Duodenal mucosa (tissue), 2 donors: ENCODE measurements at regions not wholly inside any gene's neighbourhood (a gene's known extent, or its start where the extent isn't known, plus 50 kb on each side); places are given as distances from the start of the nearest gene placed in this dataset.

Experiments
- H3K27ac ChIP-seq: one replicate; pipeline ENCODE4 v1.7.0; 2013; ENCODE audit warnings: low read depth, low read length
- H3K27me3 ChIP-seq, 2 donors: one replicate each; pipeline ENCODE4 v1.7.0; 2013; ENCODE audit warnings: low read length in 2 of 2, control low read depth in 1 of 2; ENCODE audit not compliant: insufficient read depth in 2 of 2, control insufficient read depth in 1 of 2
- H3K36me3 ChIP-seq, 2 donors: one replicate each; pipeline ENCODE4 v1.7.0; 2013; ENCODE audit warnings: low read length in 2 of 2, control low read depth in 1 of 2; ENCODE audit not compliant: insufficient read depth in 2 of 2, control insufficient read depth in 1 of 2
- H3K4me1 ChIP-seq, 2 donors: one replicate each; pipeline ENCODE4 v1.7.0; 2013; ENCODE audit warnings: low read length in 2 of 2, control low read depth in 1 of 2; ENCODE audit not compliant: insufficient read depth in 2 of 2, control insufficient read depth in 1 of 2
- H3K4me3 ChIP-seq, 2 donors: one replicate each; pipeline ENCODE4 v1.7.0; 2013; ENCODE audit warnings: low read length in 2 of 2, low read depth in 1 of 2
- H3K9ac ChIP-seq, 2 donors: one replicate each; pipeline ENCODE4 v1.7.0; 2013; ENCODE audit warnings: low read length in 2 of 2, low read depth in 1 of 2
- H3K9me3 ChIP-seq, 2 donors: one replicate each; pipeline ENCODE4 v1.7.0; 2013; ENCODE audit warnings: low read length in 2 of 2, control low read depth in 1 of 2; ENCODE audit not compliant: control insufficient read depth in 1 of 2

DNA sequence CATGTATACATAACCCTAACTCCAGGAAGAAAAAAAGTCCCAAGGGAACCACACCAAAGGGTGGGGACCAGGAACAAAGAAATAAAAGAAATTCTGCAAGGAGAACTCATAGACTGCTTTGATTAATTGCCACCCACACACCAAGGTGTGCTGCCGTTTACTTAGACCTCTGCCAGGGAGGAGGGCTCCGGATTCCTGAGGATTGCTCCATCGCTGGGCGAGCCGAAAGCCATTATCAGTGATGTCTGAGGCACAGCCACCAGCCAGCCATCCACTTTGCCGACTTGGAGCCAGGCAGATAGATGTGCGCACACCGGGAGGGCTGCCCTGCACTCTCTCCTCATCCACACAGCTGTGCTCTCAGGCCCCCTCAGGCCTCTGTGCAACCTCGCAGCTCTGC, 272.7 kb upstream of the FOXQ1 start:
- H3K9ac ChIP-seq: no peak overlapping the region
- H3K27ac ChIP-seq: no peak overlapping the region
- no peaks in the 10 kb centered on the region for H3K27me3 ChIP-seq
- H3K36me3 ChIP-seq: no peaks in the 10 kb centered on the region
- no peak overlapping the region for H3K4me3 ChIP-seq
- H3K4me1 ChIP-seq: peaks cover 5 to 12% of the 10 kb centered on the region in 2 donors
- H3K9me3 ChIP-seq: no peaks in the 10 kb centered on the region

DNA sequence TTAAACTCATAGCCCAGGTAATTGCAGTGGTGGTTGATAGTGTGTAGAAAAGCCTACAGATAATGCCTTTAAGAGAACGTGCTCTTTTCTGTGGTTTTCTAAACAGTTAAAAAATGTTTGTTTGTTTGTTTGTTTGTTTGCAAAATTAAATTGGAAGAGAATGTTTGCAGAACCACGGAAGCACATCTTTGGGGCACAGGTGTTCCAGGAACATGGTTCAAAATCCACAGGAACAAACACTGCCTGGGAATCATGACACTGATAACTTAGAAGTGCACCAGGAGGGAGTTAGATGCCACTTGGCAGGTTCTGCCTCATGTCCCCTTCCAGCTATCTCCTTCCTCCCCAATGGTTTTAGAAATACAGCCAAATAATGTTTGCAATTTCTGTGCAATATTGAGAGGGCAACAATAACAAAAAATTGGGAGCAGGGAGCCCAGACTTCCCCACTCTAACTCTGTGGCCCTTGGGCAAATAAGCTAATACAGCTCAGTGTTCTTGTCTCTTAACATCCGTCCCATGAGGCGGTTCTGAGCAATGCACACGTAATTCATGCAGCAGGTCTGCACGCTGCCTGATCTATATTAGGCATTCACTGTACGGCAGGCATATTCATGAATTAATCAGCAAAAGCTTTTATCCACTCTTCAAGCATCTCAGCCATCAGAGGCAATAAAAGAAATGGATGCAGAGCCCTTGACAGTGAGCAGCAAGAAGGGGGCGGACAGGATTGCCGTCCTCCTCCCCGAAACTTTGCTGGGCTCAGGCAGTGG, 274.3 kb upstream of the FOXQ1 start:
- Histone ChIP-seq H3K4me3 (no peak overlapping the region), H3K4me1 (peaks cover 0 to 12% of the 10 kb centered on the region in 2 donors), H3K9ac (no peak overlapping the region), H3K9me3 (no peaks in the 10 kb centered on the region), H3K27me3 (no peaks in the 10 kb centered on the region), H3K27ac (no peak overlapping the region), H3K36me3 (no peaks in the 10 kb centered on the region)

DNA sequence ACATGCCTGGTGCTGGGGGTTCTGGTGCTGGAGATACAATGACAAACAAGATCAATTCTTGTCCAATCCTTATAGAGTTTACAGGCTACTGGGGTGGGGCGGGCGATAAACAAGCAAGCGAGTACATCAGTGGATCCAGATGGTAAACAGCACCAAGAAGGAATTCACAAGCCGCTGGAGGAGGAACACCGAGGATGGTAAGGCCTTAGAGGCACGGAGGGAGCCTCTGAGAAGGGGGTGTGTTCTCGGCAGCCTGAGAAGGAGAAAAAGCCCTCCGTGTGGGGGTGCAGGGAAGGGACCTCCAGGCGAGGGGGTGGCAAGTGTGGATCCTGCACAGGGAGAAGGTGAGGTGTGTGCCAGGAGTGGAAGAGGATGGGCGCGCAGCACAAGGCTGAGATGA, 276.5 kb upstream of the FOXQ1 start:
- no peak overlapping the region for H3K9ac ChIP-seq
- H3K9me3 ChIP-seq: no peaks in the 10 kb centered on the region
- H3K4me1 ChIP-seq: peaks cover 0 to 12% of the 10 kb centered on the region in 2 donors
- H3K27me3 ChIP-seq: no peaks in the 10 kb centered on the region
- H3K4me3 ChIP-seq: no peak overlapping the region
- H3K27ac ChIP-seq: no peak overlapping the region
- H3K36me3 ChIP-seq: no peaks in the 10 kb centered on the region

DNA sequence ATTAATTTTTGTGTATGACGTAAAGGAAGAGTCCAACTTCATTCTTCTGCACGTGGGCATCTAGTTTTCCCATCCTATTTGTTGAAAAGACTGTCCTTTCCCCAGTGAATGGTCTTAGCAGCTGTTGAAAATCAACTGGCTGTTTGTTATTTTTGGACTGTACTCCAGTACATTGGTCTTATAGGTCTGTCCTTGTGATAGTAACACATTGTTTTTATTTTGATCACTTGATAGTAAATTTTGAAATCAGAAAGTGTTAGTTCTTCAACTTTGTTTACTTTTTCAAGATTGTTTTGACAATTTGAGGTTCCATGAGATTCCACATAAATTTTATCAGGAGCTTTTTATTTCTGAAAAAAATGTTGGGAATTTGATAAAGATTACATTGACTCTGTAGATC, 280.2 kb upstream of the FOXQ1 start:
- H3K27ac ChIP-seq: no peak overlapping the region

DNA sequence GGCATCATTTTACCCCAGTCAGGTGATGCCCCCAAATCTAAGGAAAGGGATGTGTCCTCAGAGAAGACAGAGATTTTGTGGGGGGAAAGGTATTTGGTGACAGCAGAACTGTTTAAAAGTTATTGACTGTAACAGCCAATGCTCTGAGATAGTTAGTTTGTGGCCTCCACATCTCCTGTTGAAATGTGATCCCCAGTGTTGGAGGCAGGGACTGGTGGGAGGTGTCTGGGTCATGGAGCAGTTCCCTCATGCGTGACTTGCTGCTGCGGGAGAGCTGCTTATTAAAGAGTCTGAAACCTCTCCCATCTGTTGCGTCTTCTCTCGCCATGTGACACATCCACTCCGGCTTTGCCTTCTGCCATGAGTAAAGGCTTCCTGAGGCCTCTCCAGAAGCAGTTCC, 282.8 kb upstream of the FOXQ1 start:
- H3K4me3 ChIP-seq: no peak overlapping the region
- H3K9me3 ChIP-seq: no peaks in the 10 kb centered on the region
- no peak overlapping the region for H3K9ac ChIP-seq
- no peaks in the 10 kb centered on the region for H3K4me1 ChIP-seq
- no peaks in the 10 kb centered on the region for H3K27me3 ChIP-seq
- no peaks in the 10 kb centered on the region for H3K36me3 ChIP-seq
- no peak overlapping the region for H3K27ac ChIP-seq

More for the DNA sequence above, 280.2 kb upstream of the FOXQ1 start:
- Histone ChIP-seq H3K36me3 (no peaks in the 10 kb centered on the region), H3K9me3 (no peaks in the 10 kb centered on the region), H3K4me1 (no peaks in the 10 kb centered on the region), H3K9ac (no peak overlapping the region), H3K27me3 (no peaks in the 10 kb centered on the region), H3K4me3 (no peak overlapping the region)

DNA sequence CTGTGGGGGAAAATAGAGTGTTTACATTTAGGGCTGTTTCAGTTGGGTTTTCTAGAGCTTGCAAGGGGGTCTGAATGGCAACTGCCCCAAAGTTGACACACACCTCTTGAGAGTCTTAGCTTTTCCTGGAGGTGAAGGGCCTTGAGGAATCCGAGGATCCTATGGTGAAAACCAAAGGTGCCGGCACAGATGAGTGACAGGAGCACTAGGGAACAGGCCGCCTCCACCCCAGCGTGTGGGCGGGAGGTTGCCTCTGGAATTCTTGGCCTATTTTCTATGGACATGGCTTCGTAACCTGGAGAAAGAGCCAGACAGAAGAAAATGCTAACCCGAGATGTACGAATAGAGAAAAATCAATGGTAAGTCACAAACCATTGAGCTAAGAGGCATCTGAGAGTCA, 283.2 kb upstream of the FOXQ1 start:
- H3K36me3 ChIP-seq: no peaks in the 10 kb centered on the region

DNA sequence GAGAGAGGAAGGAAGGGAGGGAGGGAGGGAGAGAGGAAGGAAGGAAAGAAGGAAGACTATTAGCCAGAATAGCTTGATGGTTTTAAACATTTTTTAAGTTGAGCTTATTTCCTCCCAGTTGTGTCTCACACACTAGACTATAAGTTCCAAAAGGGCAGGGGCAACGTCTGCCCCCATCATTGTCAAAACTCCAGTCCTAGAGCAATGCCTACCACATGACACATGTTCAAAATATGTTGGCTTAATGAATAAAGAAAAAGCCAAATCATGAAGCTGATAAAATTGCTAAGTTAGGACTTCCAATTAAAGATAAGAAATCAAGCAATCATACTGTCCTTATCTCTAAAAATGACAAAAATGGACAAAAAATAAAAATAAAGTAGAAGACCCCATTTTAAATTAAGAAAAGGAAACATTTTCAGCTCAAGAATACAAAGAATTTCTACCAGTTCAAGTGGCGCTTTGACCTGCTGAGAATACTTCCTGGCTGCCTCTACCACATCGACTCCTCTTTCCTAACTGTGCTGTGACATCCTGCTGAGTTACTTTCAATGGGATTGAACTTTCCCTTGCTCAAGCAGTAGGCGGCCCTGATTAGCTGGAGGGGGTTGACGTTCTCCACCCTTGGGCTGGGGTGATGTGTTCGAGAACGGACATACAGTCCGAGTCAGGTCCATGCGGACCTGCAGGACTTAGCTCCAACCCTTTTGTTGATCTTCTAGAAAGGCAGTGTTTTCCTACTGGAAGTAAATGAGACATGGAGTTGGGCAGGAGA, 283.9 kb upstream of the FOXQ1 start:
- H3K27me3 ChIP-seq: no peaks in the 10 kb centered on the region
- H3K9ac ChIP-seq: no peak overlapping the region
- no peak overlapping the region for H3K4me3 ChIP-seq
- H3K36me3 ChIP-seq: no peaks in the 10 kb centered on the region
- H3K4me1 ChIP-seq: no peaks in the 10 kb centered on the region
- no peak overlapping the region for H3K27ac ChIP-seq
- no peaks in the 10 kb centered on the region for H3K9me3 ChIP-seq

More for the DNA sequence above, 283.2 kb upstream of the FOXQ1 start:
- Histone ChIP-seq H3K27me3 (no peaks in the 10 kb centered on the region), H3K27ac (no peak overlapping the region), H3K4me3 (no peak overlapping the region), H3K9ac (no peak overlapping the region), H3K4me1 (no peaks in the 10 kb centered on the region), H3K9me3 (no peaks in the 10 kb centered on the region)

DNA sequence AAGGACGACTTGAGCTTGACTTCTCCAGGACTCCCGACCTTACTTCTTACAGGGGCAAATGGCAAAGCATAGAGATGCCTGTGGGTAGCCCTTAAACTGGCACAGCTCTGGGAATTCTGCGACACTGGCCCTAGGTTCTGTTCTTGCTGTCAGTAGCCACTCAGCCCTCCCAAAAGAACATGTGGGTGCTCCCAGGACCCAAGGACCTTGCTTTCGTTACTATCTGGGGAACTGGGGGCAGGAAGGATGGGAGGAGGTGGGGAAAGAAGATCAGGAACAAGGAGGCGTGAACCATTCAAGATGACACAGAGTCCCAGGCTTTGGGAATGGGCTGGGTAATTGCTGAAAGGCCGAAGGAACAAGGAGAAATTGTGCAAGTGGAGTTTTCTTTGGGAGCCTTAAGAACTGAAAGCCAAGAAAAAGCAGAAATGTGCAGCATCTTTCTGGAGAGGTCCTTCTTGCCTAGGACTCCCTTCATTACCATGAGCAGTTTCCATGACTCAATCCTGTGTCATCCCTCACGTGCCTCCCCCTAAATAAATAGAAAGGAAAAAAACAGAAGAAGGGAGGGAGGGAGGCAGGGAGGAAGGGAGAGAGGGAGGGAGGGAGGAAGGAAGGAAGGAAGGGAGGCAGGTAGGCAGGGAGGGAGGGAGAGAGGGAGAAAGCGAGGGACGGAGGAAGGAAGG, 284.6 kb upstream of the FOXQ1 start:
- Histone ChIP-seq H3K9ac (no peak overlapping the region), H3K27ac (no peak overlapping the region), H3K27me3 (no peaks in the 10 kb centered on the region), H3K9me3 (no peaks in the 10 kb centered on the region), H3K4me1 (no peaks in the 10 kb centered on the region), H3K36me3 (no peaks in the 10 kb centered on the region), H3K4me3 (no peak overlapping the region)

DNA sequence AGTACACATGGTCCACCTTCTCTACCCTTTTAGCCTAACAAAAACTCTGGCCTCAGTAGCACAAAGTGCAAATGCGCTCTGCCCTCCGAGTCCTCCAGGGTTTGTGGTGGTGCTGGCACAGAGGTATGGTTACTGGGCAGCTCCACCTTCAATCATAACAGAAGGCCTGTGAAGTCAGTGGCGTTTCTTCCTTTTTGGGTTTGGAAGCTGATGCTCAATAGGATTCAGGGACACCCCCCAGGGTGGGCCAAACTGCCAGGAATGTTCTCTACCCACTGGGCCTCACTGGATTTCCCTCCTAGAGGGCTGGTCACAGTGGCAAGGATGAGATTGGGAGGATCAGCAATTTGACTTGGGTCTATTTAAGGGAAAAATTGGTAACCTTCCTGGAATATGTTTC, 286.1 kb upstream of the FOXQ1 start:
- no peak overlapping the region for H3K9ac ChIP-seq
- H3K9me3 ChIP-seq: no peaks in the 10 kb centered on the region
- H3K27me3 ChIP-seq: no peaks in the 10 kb centered on the region
- no peaks in the 10 kb centered on the region for H3K36me3 ChIP-seq
- H3K4me1 ChIP-seq: no peaks in the 10 kb centered on the region
- H3K27ac ChIP-seq: no peak overlapping the region
- H3K4me3 ChIP-seq: no peak overlapping the region

DNA sequence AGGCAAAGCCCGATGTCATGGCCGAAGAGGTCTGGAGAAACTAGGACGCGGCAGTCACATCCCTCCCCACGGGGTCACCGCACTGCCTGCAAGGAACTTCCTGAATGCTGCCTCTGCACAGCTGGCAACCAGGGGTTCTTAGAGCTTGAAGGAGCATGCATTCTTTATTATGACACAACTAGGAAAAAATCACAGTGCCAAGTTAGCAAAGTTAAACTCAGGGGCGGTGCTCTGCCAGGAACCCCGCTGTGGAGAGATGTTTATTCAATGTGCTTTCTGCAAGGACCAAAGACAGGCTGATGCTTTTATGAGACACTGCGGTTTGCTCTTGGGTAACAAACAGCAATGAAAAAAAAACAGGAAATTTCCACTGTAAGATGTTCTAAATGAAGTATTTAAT, 287.3 kb upstream of the FOXQ1 start:
- Histone ChIP-seq H3K27ac (no peak overlapping the region), H3K4me3 (no peak overlapping the region), H3K4me1 (no peaks in the 10 kb centered on the region), H3K9me3 (no peaks in the 10 kb centered on the region), H3K36me3 (no peaks in the 10 kb centered on the region), H3K27me3 (no peaks in the 10 kb centered on the region), H3K9ac (no peak overlapping the region)
